DND-41 (cell line): ENCODE measurements at regions not wholly inside any gene's neighbourhood (a gene's known extent, or its start where the extent isn't known, plus 50 kb on each side); places are given as distances from the start of the nearest gene placed in this dataset.
"Not testable (repeated sequence)": the region's sequence is repeated elsewhere in the genome, so short reads cannot be mapped to it uniquely, and the experiment has no call there.

ENCODE experiments used
- ATAC-seq: fragments of 200-7000 bp; cut with Tn5 transposase; 3 replicates; pipeline ENCODE4 v1.9.1; 2021; ENCODE audit warnings: low read depth; ENCODE audit not compliant: insufficient read depth
- DNase-seq: peaks from one replicate; pipeline ENCODE4 v3.0.0-alpha.2; 2020
- H2AFZ ChIP-seq: 2 replicates; pipeline ENCODE4 v1.6.0; 2012; ENCODE audit warnings: low read depth, low read length
- H3K27ac ChIP-seq: 2 replicates; pipeline ENCODE4 v1.5.1; 2012; ENCODE audit warnings: low read length, inconsistent platforms
- H3K27me3 ChIP-seq: fragments of 200-600 bp; sonication (generic); 2 replicates; pipeline ENCODE4 v1.6.0; 2012; ENCODE audit warnings: low read length, mild to moderate bottlenecking, inconsistent platforms; ENCODE audit not compliant: insufficient read depth, poor library complexity
- H3K36me3 ChIP-seq: 2 replicates; pipeline ENCODE4 v1.5.1; 2012; ENCODE audit warnings: low read length, inconsistent platforms; ENCODE audit not compliant: insufficient read depth
- H3K4me1 ChIP-seq: 2 replicates; pipeline ENCODE4 v1.5.1; 2012; ENCODE audit warnings: mild to moderate bottlenecking, low read length; ENCODE audit not compliant: insufficient read depth
- H3K4me2 ChIP-seq: 2 replicates; pipeline ENCODE4 v1.6.0; 2012; ENCODE audit warnings: mild to moderate bottlenecking, moderate library complexity, low read length, inconsistent platforms; ENCODE audit not compliant: insufficient read depth
- H3K4me3 ChIP-seq, 2 experiments: fragments of 200-600 bp in 1 of 2; shearing (Covaris generic) in 1 of 2; 2 replicates each; pipeline ENCODE4 v1.5.1; 2012 to 2016; ENCODE audit warnings: inconsistent platforms in 2 of 2, low read length in 2 of 2, mild to moderate bottlenecking in 2 of 2, low read depth in 1 of 2, moderate library complexity in 1 of 2
- H3K79me2 ChIP-seq: 2 replicates; pipeline ENCODE4 v1.6.0; 2012; ENCODE audit warnings: low read length, inconsistent platforms; ENCODE audit not compliant: insufficient read depth
- H3K9ac ChIP-seq: 2 replicates; pipeline ENCODE4 v1.6.0; 2012; ENCODE audit warnings: low read depth, mild to moderate bottlenecking, inconsistent platforms, low read length, moderate library complexity
- H3K9me3 ChIP-seq: 2 replicates; pipeline ENCODE4 v1.5.1; 2012; ENCODE audit warnings: low read length, moderate library complexity, mild to moderate bottlenecking, inconsistent platforms; ENCODE audit not compliant: insufficient read depth, severe bottlenecking
- H4K20me1 ChIP-seq: 2 replicates; pipeline ENCODE4 v1.6.0; 2012; ENCODE audit warnings: low read length; ENCODE audit not compliant: insufficient read depth
- CTCF ChIP-seq: IDR thresholded peaks from 2 replicates; pipeline ENCODE4 v1.5.1; 2012; ENCODE audit warnings: borderline replicate concordance, low read length, moderate library complexity, mild to moderate bottlenecking; ENCODE audit not compliant: poor library complexity, severe bottlenecking; ENCODE audit errors: extremely low read depth
- EZH2 ChIP-seq: IDR thresholded peaks from 3 replicates; pipeline ENCODE4 v1.6.1; 2012; ENCODE audit warnings: borderline replicate concordance, low read depth, mild to moderate bottlenecking, moderate library complexity, low read length, inconsistent platforms; ENCODE audit not compliant: severe bottlenecking

DNA sequence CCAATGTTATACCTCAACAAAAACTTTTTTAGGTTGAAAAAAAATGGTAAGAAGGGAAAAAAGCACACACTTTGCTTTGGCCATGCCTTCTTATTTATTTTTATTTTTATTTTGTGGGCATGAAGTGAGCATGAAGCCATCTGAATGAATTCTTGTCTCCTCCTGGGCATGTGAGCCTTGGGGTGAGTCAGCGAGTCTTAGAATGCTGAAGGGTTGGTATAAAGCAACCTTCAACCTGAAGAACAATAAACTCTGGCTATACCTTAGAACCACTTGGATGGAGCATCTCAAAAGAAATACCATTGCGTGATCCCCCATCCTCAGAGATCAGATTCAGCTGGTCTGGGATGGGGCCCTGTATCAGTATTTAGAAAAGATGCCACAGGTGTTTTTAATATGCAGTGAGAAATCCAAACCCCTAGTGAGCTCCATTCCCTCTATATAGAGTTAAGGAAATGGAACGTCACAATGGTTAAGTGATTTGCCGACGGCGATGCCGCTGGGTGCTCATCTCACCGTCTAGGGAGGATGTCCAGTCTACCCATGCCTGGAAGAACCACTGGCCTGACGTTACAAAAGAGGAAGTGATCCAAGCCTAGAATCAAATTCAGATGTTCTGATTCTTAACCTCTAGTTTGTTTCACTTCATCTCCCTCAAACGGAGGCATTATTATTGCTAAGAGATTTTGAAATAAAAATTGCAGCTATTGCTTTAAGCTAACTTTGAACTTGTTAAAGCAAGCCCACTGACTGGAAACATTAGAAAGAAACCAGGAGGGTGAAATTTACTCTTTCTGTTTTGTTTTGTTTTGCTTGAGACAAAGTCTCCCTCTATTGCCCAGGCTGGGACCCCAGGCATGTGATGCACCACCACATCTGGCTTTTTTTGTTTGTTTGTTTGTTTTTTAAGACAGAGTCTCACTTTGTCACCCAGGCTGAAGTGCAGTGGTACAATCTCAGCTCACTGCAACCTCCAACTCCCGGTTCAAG lies 67.1 kb downstream of the EDN1 start:
- no peak overlapping the region for H3K27ac ChIP-seq
- DNase-seq (no peak), ATAC-seq (no peak)
- H3K4me3 ChIP-seq, result no peak overlapping the region
- TF ChIP-seq EZH2 (no peak), CTCF (no peak)
- H3K36me3 ChIP-seq, result no peaks in the 10 kb centered on the region
- H2AFZ ChIP-seq, result no peak overlapping the region
- no peaks in the 10 kb centered on the region for H3K9me3 ChIP-seq
- no peaks in the 10 kb centered on the region for H3K79me2 ChIP-seq
- H4K20me1 ChIP-seq, result no peaks in the 10 kb centered on the region
- no peaks in the 10 kb centered on the region for H3K4me1 ChIP-seq
- no peaks in the 10 kb centered on the region for H3K27me3 ChIP-seq
- H3K4me2 ChIP-seq, result no peak overlapping the region
- no peak overlapping the region for H3K9ac ChIP-seq

- no peaks in the 10 kb centered on the region for H4K20me1 ChIP-seq
- H3K27ac ChIP-seq, result no peak overlapping the region
- H3K4me2 ChIP-seq, result no peak overlapping the region
- no peak overlapping the region for H2AFZ ChIP-seq
- TF ChIP-seq CTCF (no peak), EZH2 (no peak)
- no peaks in the 10 kb centered on the region for H3K79me2 ChIP-seq
- H3K27me3 ChIP-seq, result no peaks in the 10 kb centered on the region
- DNase-seq, result no peak
- ATAC-seq, result no peak
- H3K4me3 ChIP-seq, result no peak overlapping the region
- no peak overlapping the region for H3K9ac ChIP-seq
- no peaks in the 10 kb centered on the region for H3K9me3 ChIP-seq
- no peaks in the 10 kb centered on the region for H3K36me3 ChIP-seq
- no peaks in the 10 kb centered on the region for H3K4me1 ChIP-seq
Measured at GRCh38 chr6:12359036-12359435, 68.9 kb downstream of the EDN1 start.

- Histone ChIP-seq H3K36me3 (no peaks in the 10 kb centered on the region), H3K4me2 (no peak overlapping the region), H2AFZ (no peak overlapping the region), H3K27ac (no peak overlapping the region), H3K4me1 (no peaks in the 10 kb centered on the region), H3K9ac (no peak overlapping the region), H4K20me1 (no peaks in the 10 kb centered on the region), H3K9me3 (no peaks in the 10 kb centered on the region), H3K27me3 (no peaks in the 10 kb centered on the region), H3K79me2 (no peaks in the 10 kb centered on the region), H3K4me3 (no peak overlapping the region)
- no peak for TF ChIP-seq EZH2
- no peak for ATAC-seq
- no peak for DNase-seq
Measured at GRCh38 chr6:12361042-12361765, 71.0 kb downstream of the EDN1 start.

DNA sequence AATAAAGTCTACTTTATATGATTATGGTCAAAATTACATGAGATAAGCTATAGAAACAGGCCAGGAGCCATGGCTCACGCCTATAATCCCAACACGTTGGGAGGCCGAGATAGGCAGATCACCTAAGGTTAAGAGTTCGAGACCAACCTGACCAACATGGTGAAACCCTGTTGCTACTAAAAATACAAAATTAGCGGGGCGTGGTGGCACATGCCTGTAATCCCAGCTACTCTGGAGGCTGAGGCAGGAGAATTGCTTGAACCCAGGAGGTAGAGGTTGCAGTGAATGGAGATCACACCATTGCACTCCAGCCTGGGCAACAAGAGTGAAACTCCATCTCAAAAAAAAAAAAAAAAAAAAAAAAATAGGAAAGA lies 73.1 kb downstream of the EDN1 start:
- not testable (repeated sequence) for ATAC-seq, H3K36me3 ChIP-seq, H3K79me2 ChIP-seq, H3K9me3 ChIP-seq, H3K4me2 ChIP-seq, H3K9ac ChIP-seq, H3K4me3 ChIP-seq, H3K27ac ChIP-seq, H2AFZ ChIP-seq, H4K20me1 ChIP-seq, H3K4me1 ChIP-seq, DNase-seq, H3K27me3 ChIP-seq
